PC-3 (cell line): ENCODE measurements at regions not wholly inside any gene's neighbourhood (a gene's known extent, or its start where the extent isn't known, plus 50 kb on each side); places are given as distances from the start of the nearest gene placed in this dataset.

Source experiments
- EZH2 ChIP-seq: fragments of 300-600 bp; sonication (generic); IDR thresholded peaks from one replicate; pipeline ENCODE4 v1.6.1; 2017; ENCODE audit warnings: antibody characterized with exemption, mild to moderate bottlenecking, low read length; ENCODE audit not compliant: unreplicated experiment
- EZH2phosphoT487 ChIP-seq: fragments of 300-600 bp; sonication (generic); IDR thresholded peaks from 2 replicates; pipeline ENCODE4 v1.6.1; 2018; ENCODE audit warnings: mild to moderate bottlenecking, antibody characterized with exemption, low read length, borderline replicate concordance
- TF ChIP-seq, protein P1 (sequence below): fragments of 300-600 bp; sonication (generic); conservative IDR thresholded peaks from 2 replicates; pipeline ENCODE4 v1.5.1; 2017; ENCODE audit warnings: antibody characterized with exemption, low read depth, mild to moderate bottlenecking, low read length

- TF ChIP-seq, protein P1, sequence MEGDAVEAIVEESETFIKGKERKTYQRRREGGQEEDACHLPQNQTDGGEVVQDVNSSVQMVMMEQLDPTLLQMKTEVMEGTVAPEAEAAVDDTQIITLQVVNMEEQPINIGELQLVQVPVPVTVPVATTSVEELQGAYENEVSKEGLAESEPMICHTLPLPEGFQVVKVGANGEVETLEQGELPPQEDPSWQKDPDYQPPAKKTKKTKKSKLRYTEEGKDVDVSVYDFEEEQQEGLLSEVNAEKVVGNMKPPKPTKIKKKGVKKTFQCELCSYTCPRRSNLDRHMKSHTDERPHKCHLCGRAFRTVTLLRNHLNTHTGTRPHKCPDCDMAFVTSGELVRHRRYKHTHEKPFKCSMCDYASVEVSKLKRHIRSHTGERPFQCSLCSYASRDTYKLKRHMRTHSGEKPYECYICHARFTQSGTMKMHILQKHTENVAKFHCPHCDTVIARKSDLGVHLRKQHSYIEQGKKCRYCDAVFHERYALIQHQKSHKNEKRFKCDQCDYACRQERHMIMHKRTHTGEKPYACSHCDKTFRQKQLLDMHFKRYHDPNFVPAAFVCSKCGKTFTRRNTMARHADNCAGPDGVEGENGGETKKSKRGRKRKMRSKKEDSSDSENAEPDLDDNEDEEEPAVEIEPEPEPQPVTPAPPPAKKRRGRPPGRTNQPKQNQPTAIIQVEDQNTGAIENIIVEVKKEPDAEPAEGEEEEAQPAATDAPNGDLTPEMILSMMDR, result no peak
- TF ChIP-seq EZH2, result no peak
- TF ChIP-seq EZH2phosphoT487, result no peak
Observed at GRCh38 chr2:123103902-123104301, 921.2 kb upstream of the CNTNAP5 start.
